BJ (cell line): ENCODE measurements at regions not wholly inside any gene's neighbourhood (a gene's known extent, or its start where the extent isn't known, plus 50 kb on each side); places are given as distances from the start of the nearest gene placed in this dataset.
"Not testable (repeated sequence)": the region's sequence is repeated elsewhere in the genome, so short reads cannot be mapped to it uniquely, and the experiment has no call there.

Source experiments
- CTCF ChIA-PET: fragments of 350-600 bp; formaldehyde crosslinking; extraction: SDS; loops from one replicate; lab custom pipeline; 2021; ENCODE audit warnings: antibody characterized with exemption, inconsistent platforms; lab: Yijun Ruan, JAX
- POLR2A ChIA-PET: fragments of 300-600 bp; sonication (Branson Sonifier 250); formaldehyde crosslinking; extraction: SDS; loops from one replicate; lab custom pipeline; 2021; ENCODE audit warnings: antibody characterized with exemption; lab: Charles Lee
- DNase-seq: peaks from one replicate; pipeline ENCODE4 v3.0.0-alpha.2; 2011; ENCODE audit warnings: low read depth
- H3K27me3 ChIP-seq: 2 replicates; pipeline ENCODE4 v1.6.0; 2011; ENCODE audit warnings: low read length; ENCODE audit not compliant: control insufficient read depth, insufficient read depth
- H3K36me3 ChIP-seq: 2 replicates; pipeline ENCODE4 v1.5.1; 2011; ENCODE audit warnings: low read length; ENCODE audit not compliant: control insufficient read depth, insufficient read depth
- H3K4me3 ChIP-seq: 2 replicates; pipeline ENCODE4 v1.5.1; 2011; ENCODE audit warnings: low read depth, mild to moderate bottlenecking, control low read depth, low read length
- TF ChIP-seq, protein P1 (sequence below): IDR thresholded peaks from 2 replicates; pipeline ENCODE4 v1.5.1; 2011; ENCODE audit warnings: low read depth, mild to moderate bottlenecking, control low read depth, inconsistent platforms, low read length, moderate library complexity; ENCODE audit not compliant: insufficient read depth

GRCh38 chr7:149635561-149636329, 137.6 kb downstream of the ZNF467 start:
- POLR2A ChIA-PET = no interaction called here
- CTCF ChIA-PET = no interaction called here

GRCh38 chr7:149633976-149634945, 136.7 kb upstream of the ZNF746 start:
- Histone ChIP-seq H3K36me3 (no peaks in the 10 kb centered on the region), H3K4me3 (no peak overlapping the region), H3K27me3 (peaks cover 13% of the 10 kb centered on the region)
- TF ChIP-seq, protein P1, sequence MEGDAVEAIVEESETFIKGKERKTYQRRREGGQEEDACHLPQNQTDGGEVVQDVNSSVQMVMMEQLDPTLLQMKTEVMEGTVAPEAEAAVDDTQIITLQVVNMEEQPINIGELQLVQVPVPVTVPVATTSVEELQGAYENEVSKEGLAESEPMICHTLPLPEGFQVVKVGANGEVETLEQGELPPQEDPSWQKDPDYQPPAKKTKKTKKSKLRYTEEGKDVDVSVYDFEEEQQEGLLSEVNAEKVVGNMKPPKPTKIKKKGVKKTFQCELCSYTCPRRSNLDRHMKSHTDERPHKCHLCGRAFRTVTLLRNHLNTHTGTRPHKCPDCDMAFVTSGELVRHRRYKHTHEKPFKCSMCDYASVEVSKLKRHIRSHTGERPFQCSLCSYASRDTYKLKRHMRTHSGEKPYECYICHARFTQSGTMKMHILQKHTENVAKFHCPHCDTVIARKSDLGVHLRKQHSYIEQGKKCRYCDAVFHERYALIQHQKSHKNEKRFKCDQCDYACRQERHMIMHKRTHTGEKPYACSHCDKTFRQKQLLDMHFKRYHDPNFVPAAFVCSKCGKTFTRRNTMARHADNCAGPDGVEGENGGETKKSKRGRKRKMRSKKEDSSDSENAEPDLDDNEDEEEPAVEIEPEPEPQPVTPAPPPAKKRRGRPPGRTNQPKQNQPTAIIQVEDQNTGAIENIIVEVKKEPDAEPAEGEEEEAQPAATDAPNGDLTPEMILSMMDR = no peak
- ChIA-PET CTCF (no interaction called here), POLR2A (no interaction called here)
- no peak for DNase-seq

More at GRCh38 chr7:149635561-149636329, 137.6 kb downstream of the ZNF467 start:
- no peak overlapping the region for H3K4me3 ChIP-seq
- no peaks in the 10 kb centered on the region for H3K36me3 ChIP-seq
- TF ChIP-seq, protein P1 = no peak
- DNase-seq = no peak
- peaks cover 13% of the 10 kb centered on the region for H3K27me3 ChIP-seq

GRCh38 chr7:149628361-149629149, 130.9 kb upstream of the ZNF746 start:
- CTCF ChIA-PET, DNase-seq, H3K4me3 ChIP-seq, POLR2A ChIA-PET, H3K36me3 ChIP-seq: not testable (repeated sequence)
- peaks cover 10% of the 10 kb centered on the region for H3K27me3 ChIP-seq

- peaks cover 9% of the 10 kb centered on the region for H3K27me3 ChIP-seq
- H3K4me3 ChIP-seq = no peak overlapping the region
- ChIA-PET CTCF (interaction anchor here (1.0 kb wide), 1 partner anchor 114 kb away, joined by 3 read pairs; no protein-coding TSS in a partner anchor), POLR2A (no interaction called here)
- no peak for DNase-seq
- H3K36me3 ChIP-seq = no peaks in the 10 kb centered on the region
- TF ChIP-seq, protein P1 = no peak
Measured at GRCh38 chr7:149627911-149628310, 130.3 kb upstream of the ZNF746 start.

GRCh38 chr7:149626972-149627371, 129.4 kb upstream of the ZNF746 start:
- POLR2A ChIA-PET = no interaction called here
- TF ChIP-seq, protein P1 = no peak
- H3K4me3 ChIP-seq = no peak overlapping the region
- no peak for DNase-seq
- CTCF ChIA-PET = interaction anchor here (0.7 to 2.0 kb wide), 5 partner anchors 15 to 480 kb away, joined by 3 to 11 read pairs (median 4); partner anchors contain the start of gene ZNF398
- H3K36me3 ChIP-seq = no peaks in the 10 kb centered on the region
- peaks cover 8% of the 10 kb centered on the region for H3K27me3 ChIP-seq
